ENCODE measurements at regions not wholly inside any gene's neighbourhood (a gene's known extent, or its start where the extent isn't known, plus 50 kb on each side); places are given as distances from the start of the nearest gene placed in this dataset.

GRCh38 chr2:3043726-3044125, 333.9 kb downstream of the EIPR1 start:
- Histone ChIP-seq H4K20me1 (ENCODE audit: insufficient read depth, low read length) (no peaks in the 10 kb centered on the region), H3K36me3 (ENCODE audit: insufficient read depth, low read length) (no peaks in the 10 kb centered on the region), H2AFZ (ENCODE audit: low read length) (no peak overlapping the region), H3K79me2 (ENCODE audit: insufficient read depth, low read depth, low read length) (no peaks in the 10 kb centered on the region), H3K27ac (ENCODE audit: low read depth, low read length, poor library complexity, severe bottlenecking) (no peak overlapping the region), H3K9me2 (ENCODE audit: insufficient read depth, low read length) (no peaks in the 10 kb centered on the region), H3K4me3 (ENCODE audit: low read depth, low read length, poor library complexity, severe bottlenecking) (no peak overlapping the region), H3K4me2 (ENCODE audit: low read length) (no peak overlapping the region), H3K9me3 (ENCODE audit: low read length) (no peaks in the 10 kb centered on the region), H3K4me1 (ENCODE audit: insufficient read depth, low read length, poor library complexity, severe bottlenecking) (no peaks in the 10 kb centered on the region)
- DNase-seq (ENCODE audit: low spot score), result no peak
- POLR2A ChIA-PET, result no interaction called here
- TF ChIP-seq, protein P1, sequence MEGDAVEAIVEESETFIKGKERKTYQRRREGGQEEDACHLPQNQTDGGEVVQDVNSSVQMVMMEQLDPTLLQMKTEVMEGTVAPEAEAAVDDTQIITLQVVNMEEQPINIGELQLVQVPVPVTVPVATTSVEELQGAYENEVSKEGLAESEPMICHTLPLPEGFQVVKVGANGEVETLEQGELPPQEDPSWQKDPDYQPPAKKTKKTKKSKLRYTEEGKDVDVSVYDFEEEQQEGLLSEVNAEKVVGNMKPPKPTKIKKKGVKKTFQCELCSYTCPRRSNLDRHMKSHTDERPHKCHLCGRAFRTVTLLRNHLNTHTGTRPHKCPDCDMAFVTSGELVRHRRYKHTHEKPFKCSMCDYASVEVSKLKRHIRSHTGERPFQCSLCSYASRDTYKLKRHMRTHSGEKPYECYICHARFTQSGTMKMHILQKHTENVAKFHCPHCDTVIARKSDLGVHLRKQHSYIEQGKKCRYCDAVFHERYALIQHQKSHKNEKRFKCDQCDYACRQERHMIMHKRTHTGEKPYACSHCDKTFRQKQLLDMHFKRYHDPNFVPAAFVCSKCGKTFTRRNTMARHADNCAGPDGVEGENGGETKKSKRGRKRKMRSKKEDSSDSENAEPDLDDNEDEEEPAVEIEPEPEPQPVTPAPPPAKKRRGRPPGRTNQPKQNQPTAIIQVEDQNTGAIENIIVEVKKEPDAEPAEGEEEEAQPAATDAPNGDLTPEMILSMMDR (conservative IDR thresholded peaks at IDR 0.05; ENCODE audit: low read length), result no peak
- no peak for TF ChIP-seq EZH2phosphoT487 (IDR thresholded peaks at IDR 0.05; ENCODE audit: borderline replicate concordance, low read depth, low read length)
- intact Hi-C loops (cut with micrococcal nuclease; ENCODE audit: unreplicated experiment), result no loop called here
- no TSS peak for BruUV-seq (replicated peaks)
- CTCF ChIA-PET (ENCODE audit: unreplicated experiment), result no interaction called here

DNA sequence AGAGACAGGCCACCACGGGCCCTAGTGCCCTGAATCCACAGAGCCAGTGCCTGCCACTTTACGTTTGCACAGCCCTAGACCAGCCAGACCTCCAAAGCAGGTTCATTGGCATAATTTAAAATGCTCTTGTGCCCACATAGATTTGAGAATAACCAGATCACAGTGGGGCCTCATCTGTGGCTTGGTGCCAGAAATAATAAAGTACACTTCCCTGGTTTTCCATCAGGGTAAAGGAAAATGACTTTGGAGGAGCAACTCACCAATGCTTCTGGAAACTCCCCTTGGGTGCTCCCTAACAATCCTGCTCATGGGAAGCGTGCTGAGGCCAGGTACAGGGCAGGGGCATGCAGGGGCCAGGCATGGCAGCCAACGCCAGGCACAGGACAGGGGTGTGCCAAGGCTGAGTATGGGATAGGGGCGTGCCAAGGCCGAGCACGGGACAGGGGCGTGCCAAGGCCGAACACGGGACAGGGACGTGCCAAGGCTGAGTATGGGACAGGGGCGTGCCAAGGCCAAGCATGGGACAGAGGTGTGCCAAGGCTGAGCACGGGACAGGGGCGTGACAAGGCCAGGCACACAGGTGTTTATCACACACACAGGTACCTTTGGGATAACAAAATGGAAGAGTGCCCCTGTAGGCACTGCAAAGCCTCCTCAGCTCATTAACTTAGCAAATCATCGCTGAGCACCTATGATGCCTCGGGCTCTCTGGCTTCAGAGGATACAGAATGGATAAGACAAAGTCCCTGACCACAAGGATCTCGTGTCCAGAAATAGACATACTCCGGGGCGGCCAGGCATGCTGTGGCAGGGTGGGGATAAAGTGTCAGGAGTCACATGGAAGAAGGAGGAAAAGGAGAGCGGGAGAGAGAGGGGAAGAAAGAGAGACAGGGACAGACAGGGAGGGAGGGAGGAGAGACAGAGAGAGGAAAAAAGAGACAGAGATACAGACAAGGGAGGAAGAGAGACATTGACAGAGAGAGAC, 334.7 kb downstream of the EIPR1 start:
- Histone ChIP-seq H3K27ac (ENCODE audit: low read depth, low read length, poor library complexity, severe bottlenecking) (no peak overlapping the region), H3K9me3 (ENCODE audit: low read length) (no peaks in the 10 kb centered on the region), H2AFZ (ENCODE audit: low read length) (no peak overlapping the region), H4K20me1 (ENCODE audit: insufficient read depth, low read length) (no peaks in the 10 kb centered on the region), H3K9me2 (ENCODE audit: insufficient read depth, low read length) (no peaks in the 10 kb centered on the region), H3K4me3 (ENCODE audit: low read depth, low read length, poor library complexity, severe bottlenecking) (no peak overlapping the region), H3K79me2 (ENCODE audit: insufficient read depth, low read depth, low read length) (no peaks in the 10 kb centered on the region), H3K4me2 (ENCODE audit: low read length) (no peak overlapping the region), H3K36me3 (ENCODE audit: insufficient read depth, low read length) (no peaks in the 10 kb centered on the region), H3K4me1 (ENCODE audit: insufficient read depth, low read length, poor library complexity, severe bottlenecking) (no peaks in the 10 kb centered on the region)
- intact Hi-C loops (cut with micrococcal nuclease; ENCODE audit: unreplicated experiment), result no loop called here
- ChIA-PET POLR2A (no interaction called here), CTCF (ENCODE audit: unreplicated experiment) (no interaction called here)
- no TSS peak for BruUV-seq (replicated peaks)
- TF ChIP-seq, protein P1 (conservative IDR thresholded peaks at IDR 0.05; ENCODE audit: low read length), result no peak
- TF ChIP-seq EZH2phosphoT487 (IDR thresholded peaks at IDR 0.05; ENCODE audit: borderline replicate concordance, low read depth, low read length), result no peak
- DNase-seq (ENCODE audit: low spot score), result no peak
